ENCODE measurements at regions not wholly inside any gene's neighbourhood (a gene's known extent, or its start where the extent isn't known, plus 50 kb on each side); places are given as distances from the start of the nearest gene placed in this dataset.
"Not testable (repeated sequence)": the region's sequence is repeated elsewhere in the genome, so short reads cannot be mapped to it uniquely, and the experiment has no call there.

DNA sequence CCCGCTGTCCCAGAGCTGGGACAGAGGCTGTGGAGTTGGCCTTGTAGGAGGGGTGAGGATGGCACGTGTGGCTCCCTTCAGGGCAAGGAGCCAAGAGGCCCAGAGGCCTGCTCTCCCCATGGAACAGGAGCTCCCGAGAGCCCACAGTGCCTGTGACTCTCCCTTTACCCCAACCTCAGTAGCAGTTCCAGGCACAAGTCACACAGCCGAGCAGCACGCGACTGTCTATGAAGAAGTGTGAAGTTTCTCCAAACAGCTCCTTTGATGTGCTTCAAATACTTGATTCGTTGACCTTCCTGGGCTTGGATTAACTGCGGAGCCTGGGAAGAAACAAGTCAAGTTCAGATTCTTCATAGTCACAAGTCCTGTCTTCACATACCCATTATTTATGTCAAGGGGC is 208.7 kb downstream of the IRX2 start:
- DNase-seq (no peak), ATAC-seq (no peak)
- Mint-ChIP-seq H3K36me3 (ENCODE audit: low read depth) (no peaks in the 10 kb centered on the region), H3K27ac (no peak overlapping the region), H3K4me3 (no peak overlapping the region), H3K27me3 (no peaks in the 10 kb centered on the region), H3K4me1 (no peaks in the 10 kb centered on the region)
- H3K9me3 ChIP-seq (ENCODE audit: control insufficient read depth, low read length, poor library complexity, severe bottlenecking): no peaks in the 10 kb centered on the region

DNA sequence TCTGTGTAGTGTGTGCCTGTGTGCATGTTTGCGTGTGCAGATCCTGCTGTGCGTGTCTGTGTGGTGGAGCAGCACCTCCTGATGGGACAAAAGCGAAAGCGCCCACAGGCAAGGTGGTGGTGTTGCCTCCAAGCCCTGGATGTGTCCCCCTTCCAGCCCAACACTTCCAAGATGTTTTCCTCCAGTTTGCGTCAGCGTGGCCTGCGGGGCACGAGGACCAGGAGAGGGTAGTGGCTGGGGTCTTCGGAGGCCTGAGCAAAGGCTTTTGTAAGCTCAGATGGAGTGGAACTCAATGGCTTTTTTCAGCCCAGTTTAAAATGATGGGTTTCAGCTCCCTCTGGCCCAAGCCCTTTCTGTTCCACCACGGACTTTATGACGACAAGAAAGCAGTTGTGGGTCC is 209.5 kb downstream of the IRX2 start:
- no peaks in the 10 kb centered on the region for H3K9me3 ChIP-seq (ENCODE audit: control insufficient read depth, low read length, poor library complexity, severe bottlenecking)
- H3K27me3 Mint-ChIP-seq: no peaks in the 10 kb centered on the region
- ATAC-seq: no peak
- no peaks in the 10 kb centered on the region for H3K36me3 Mint-ChIP-seq (ENCODE audit: low read depth)
- no peak overlapping the region for H3K4me3 Mint-ChIP-seq
- no peak for DNase-seq
- no peak overlapping the region for H3K27ac Mint-ChIP-seq
- H3K4me1 Mint-ChIP-seq: no peaks in the 10 kb centered on the region

DNA sequence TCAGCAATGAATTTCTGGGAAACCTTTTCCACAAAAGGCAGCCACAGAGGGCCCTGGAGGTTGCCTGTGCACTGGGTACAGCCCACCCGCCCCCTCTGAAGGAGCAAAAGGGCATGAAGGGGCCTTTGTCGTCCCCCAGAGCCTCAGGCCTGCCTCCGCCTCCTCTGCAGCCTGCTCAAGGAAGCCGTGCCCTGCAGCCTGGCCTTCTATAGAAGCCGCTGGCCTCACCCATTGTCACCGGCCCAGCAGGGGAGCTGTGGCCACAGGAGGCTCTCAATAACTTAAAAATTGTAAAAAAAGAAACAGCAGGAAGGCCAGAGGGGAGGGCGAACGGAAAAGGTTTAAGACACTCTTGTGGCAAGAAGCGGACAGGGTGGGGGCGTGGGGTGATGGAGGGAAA is 213.3 kb downstream of the IRX2 start:
- no peaks in the 10 kb centered on the region for H3K4me1 Mint-ChIP-seq
- H3K4me3 Mint-ChIP-seq: no peak overlapping the region
- H3K36me3 Mint-ChIP-seq (ENCODE audit: low read depth): no peaks in the 10 kb centered on the region
- H3K9me3 ChIP-seq (ENCODE audit: control insufficient read depth, low read length, poor library complexity, severe bottlenecking): no peaks in the 10 kb centered on the region
- H3K27me3 Mint-ChIP-seq: no peaks in the 10 kb centered on the region
- no peak overlapping the region for H3K27ac Mint-ChIP-seq
- DNase-seq: no peak
- ATAC-seq: no peak

DNA sequence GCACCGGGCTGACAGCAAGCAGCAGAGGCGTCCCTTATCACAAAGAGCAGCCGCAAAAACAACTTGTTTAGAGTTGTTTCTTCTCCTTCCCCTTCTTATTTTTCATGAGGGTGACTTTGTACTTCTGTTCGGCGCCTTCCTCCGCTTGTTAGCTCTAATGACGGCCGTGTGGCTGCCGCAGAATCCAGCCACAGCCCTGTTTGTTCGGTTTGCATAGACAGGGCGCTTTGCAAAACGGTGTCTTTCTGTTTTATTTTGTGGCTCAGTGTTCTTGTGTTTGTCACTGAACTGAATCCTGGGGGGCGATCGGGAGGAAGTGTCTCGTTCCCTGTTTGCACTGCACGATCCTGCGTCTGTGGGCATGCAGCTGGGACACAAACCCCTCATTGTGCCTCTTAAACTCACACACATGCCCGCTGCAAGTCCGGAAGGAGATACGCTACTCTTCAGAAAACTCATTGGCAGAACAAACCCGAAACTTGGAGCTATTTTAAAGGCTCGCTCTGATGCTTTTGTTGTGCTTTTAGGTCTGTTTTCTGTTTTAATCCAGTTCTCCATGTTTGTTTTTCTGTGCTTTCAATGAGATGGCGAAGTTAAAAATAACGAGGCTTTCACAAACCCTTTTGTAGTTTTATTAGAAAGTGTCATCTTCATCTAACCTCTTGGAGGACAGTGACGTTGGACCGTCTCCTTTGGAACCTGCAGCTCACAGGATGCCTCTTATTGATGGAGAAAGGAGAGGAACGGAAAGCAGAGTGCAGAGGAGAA is 213.9 kb downstream of the IRX2 start:
- H3K9me3 ChIP-seq (ENCODE audit: control insufficient read depth, low read length, poor library complexity, severe bottlenecking): no peaks in the 10 kb centered on the region

DNA sequence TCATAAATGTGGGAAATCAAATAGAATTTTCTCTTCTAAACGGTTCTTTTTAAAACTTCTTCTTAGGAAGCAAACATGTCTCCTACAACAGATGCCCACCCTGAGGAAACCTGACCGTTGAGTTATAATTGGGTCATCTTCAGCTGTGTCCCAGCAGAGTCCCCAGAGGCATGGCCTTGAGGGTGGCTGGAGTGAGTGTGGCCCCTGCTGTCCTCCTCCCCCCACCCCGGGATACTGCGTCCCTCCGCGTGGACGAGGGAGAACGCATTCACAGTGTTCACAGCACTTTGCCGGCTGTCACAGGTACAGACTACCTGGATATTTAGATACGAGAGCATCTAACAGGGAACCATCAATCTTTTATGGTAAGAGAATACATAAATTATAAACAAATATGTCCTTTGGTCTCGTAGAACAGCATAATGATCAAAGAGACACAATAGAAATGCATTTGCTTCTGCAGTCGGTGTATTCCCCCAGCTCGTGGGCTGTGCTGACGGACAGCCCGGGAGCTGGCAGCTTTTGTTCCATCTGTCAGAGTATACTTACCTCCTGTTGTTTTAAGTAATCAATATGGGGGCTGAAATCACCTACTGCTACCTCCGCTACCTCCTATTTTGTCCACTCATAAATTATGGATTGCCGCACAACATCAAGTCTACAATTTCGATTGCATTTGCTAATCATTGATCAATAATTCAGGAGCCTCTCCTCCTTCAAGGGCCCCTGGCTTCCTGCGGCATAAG is 214.7 kb downstream of the IRX2 start:
- Mint-ChIP-seq H3K4me1 (no peaks in the 10 kb centered on the region), H3K4me3 (no peak overlapping the region), H3K36me3 (ENCODE audit: low read depth) (no peaks in the 10 kb centered on the region), H3K27me3 (no peaks in the 10 kb centered on the region), H3K27ac (no peak overlapping the region)
- H3K9me3 ChIP-seq (ENCODE audit: control insufficient read depth, low read length, poor library complexity, severe bottlenecking): no peaks in the 10 kb centered on the region
- no peak for ATAC-seq
- no peak for DNase-seq

More for the DNA sequence above, 213.9 kb downstream of the IRX2 start:
- H3K4me3 Mint-ChIP-seq: no peak overlapping the region
- no peak for DNase-seq
- H3K36me3 Mint-ChIP-seq (ENCODE audit: low read depth): no peaks in the 10 kb centered on the region
- no peak overlapping the region for H3K27ac Mint-ChIP-seq
- H3K4me1 Mint-ChIP-seq: no peaks in the 10 kb centered on the region
- no peaks in the 10 kb centered on the region for H3K27me3 Mint-ChIP-seq
- no peak for ATAC-seq

DNA sequence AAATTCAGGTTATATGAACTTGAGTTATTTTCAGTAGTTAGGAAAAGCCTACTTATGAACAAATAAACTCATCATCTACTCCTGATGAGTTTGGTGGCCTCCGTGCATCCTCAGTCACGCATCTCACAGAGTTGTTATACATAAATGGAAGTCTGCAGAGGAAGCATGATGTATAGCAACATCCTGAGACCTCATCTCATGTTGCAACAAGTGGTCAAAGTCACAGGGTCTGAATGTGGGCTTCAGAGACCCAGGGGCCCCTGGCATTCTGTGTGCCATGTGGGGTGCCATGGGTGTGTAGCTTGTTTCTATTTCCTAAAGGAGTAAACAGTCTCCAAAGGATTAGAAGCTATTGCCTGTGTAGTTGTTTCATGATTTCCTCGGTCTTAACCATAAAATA is 216.5 kb downstream of the IRX2 start:
- Mint-ChIP-seq H3K4me1 (no peaks in the 10 kb centered on the region), H3K27ac (no peak overlapping the region), H3K27me3 (no peaks in the 10 kb centered on the region), H3K4me3 (no peak overlapping the region), H3K36me3 (ENCODE audit: low read depth) (no peaks in the 10 kb centered on the region)
- DNase-seq (no peak), ATAC-seq (no peak)
- no peaks in the 10 kb centered on the region for H3K9me3 ChIP-seq (ENCODE audit: control insufficient read depth, low read length, poor library complexity, severe bottlenecking)

DNA sequence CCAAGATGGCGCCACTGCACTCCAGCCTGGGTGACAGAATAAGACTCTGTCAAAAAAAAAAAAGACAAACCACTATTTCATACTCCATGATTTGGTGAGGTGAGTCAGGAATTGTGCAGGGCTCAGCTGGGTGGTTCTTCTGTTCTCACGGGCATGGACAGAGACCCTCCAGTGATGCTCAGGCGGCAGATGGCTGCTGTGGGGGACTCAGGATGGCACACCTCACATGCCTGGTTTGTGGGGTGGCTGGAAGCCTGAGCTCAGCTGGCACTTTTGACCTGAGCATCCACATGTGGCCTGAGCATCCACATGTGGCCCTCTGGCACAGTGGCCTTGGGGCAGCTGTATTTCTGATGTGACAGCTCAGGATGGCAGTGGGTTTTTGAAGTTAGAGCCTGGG is 217.2 kb downstream of the IRX2 start:
- no peaks in the 10 kb centered on the region for H3K4me1 Mint-ChIP-seq
- no peak for DNase-seq

DNA sequence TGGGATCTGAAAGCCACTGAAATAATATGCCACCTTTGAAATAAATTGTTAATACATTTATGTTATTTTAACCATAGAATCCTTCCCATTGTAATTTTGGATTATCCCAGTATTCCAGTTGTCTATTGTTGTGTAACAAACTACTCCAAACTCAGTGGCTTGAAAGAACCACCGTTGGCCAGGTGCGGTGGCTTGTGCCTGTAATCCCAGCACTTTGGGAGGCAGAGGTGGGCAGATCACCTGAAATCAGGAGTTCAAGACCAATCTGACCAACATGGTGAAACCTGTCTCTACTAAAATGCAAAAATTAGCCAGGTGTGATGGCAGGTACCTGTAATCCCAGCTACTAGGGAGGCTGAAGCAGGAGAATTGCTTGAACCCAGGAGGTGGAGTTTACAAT is 217.6 kb downstream of the IRX2 start:
- DNase-seq; H3K36me3 Mint-ChIP-seq (ENCODE audit: low read depth); H3K4me1 Mint-ChIP-seq; H3K9me3 ChIP-seq (ENCODE audit: control insufficient read depth, low read length, poor library complexity, severe bottlenecking); H3K4me3 Mint-ChIP-seq; ATAC-seq; H3K27ac Mint-ChIP-seq; H3K27me3 Mint-ChIP-seq: not testable (repeated sequence)

More for the DNA sequence above, 217.2 kb downstream of the IRX2 start:
- no peak overlapping the region for H3K27ac Mint-ChIP-seq
- H3K9me3 ChIP-seq (ENCODE audit: control insufficient read depth, low read length, poor library complexity, severe bottlenecking): no peaks in the 10 kb centered on the region
- H3K4me3 Mint-ChIP-seq: no peak overlapping the region
- no peak for ATAC-seq
- no peaks in the 10 kb centered on the region for H3K36me3 Mint-ChIP-seq (ENCODE audit: low read depth)
- no peaks in the 10 kb centered on the region for H3K27me3 Mint-ChIP-seq

DNA sequence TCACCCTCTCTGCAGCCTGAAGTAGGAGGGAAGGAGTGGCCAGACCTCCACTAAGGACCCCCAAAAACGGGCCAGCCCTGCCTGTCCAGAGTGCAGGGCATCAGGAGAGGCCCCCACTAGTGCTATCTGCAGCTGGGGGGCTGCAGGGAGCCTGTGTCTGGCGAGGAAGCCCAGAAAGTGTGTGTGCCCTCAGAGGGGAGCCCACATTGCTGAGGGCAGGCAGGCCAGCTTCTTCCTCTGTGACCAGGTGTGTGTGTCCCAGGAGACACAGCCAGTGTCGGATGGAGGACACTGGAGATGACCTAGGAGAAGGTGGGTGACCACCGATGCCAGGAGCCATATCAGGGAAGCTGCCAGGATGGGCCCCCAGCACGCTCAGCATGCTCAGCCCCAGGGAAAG is 218.7 kb downstream of the IRX2 start:
- no peaks in the 10 kb centered on the region for H3K9me3 ChIP-seq (ENCODE audit: control insufficient read depth, low read length, poor library complexity, severe bottlenecking)

DNA sequence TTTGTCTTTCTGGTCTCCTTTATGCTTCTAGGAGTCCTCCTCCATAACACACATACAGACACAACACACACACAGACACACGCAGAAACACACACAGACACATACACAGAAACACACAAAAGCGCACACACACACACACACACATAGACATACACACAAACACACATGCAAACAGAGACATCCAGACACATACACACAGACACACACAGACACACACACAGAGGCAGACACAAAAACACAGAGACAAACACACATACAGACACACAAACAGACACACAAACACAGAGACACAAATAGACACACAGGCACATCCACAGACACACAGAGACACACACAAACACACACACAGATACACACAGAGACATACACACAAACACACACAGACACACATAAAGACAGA is 220.2 kb downstream of the IRX2 start:
- no peak overlapping the region for H3K27ac Mint-ChIP-seq
- no peaks in the 10 kb centered on the region for H3K27me3 Mint-ChIP-seq
- no peak for DNase-seq
- ATAC-seq: no peak
- no peak overlapping the region for H3K4me3 Mint-ChIP-seq
- H3K4me1 Mint-ChIP-seq: no peaks in the 10 kb centered on the region
- no peaks in the 10 kb centered on the region for H3K9me3 ChIP-seq (ENCODE audit: control insufficient read depth, low read length, poor library complexity, severe bottlenecking)
- no peaks in the 10 kb centered on the region for H3K36me3 Mint-ChIP-seq (ENCODE audit: low read depth)

More for the DNA sequence above, 218.7 kb downstream of the IRX2 start:
- Mint-ChIP-seq H3K27me3 (no peaks in the 10 kb centered on the region), H3K27ac (no peak overlapping the region), H3K4me3 (no peak overlapping the region), H3K4me1 (no peaks in the 10 kb centered on the region), H3K36me3 (ENCODE audit: low read depth) (no peaks in the 10 kb centered on the region)
- DNase-seq (no peak), ATAC-seq (no peak)

DNA sequence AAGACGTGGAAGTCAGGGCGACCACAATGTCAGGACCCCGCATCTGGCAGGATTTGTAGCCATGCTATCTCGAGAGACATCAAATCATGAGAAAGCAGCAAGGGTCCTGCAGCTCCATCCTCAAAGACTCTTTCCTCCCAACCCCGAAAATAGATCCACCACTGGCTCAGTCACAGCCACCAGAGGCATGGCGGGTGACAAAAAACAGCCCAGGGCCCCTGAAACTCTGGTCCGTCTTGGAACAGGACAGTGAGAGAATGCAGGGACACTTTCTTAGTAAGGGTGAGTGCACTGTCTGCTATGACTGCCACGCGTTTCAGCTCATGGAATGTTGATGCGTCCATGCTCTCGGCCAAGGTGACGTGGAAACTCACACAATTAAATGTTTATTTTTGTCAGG is 220.9 kb downstream of the IRX2 start:
- no peak for ATAC-seq
- no peak for DNase-seq
- Mint-ChIP-seq H3K36me3 (ENCODE audit: low read depth) (no peaks in the 10 kb centered on the region), H3K27me3 (no peaks in the 10 kb centered on the region), H3K27ac (no peak overlapping the region), H3K4me3 (no peak overlapping the region), H3K4me1 (no peaks in the 10 kb centered on the region)
- no peaks in the 10 kb centered on the region for H3K9me3 ChIP-seq (ENCODE audit: control insufficient read depth, low read length, poor library complexity, severe bottlenecking)

DNA sequence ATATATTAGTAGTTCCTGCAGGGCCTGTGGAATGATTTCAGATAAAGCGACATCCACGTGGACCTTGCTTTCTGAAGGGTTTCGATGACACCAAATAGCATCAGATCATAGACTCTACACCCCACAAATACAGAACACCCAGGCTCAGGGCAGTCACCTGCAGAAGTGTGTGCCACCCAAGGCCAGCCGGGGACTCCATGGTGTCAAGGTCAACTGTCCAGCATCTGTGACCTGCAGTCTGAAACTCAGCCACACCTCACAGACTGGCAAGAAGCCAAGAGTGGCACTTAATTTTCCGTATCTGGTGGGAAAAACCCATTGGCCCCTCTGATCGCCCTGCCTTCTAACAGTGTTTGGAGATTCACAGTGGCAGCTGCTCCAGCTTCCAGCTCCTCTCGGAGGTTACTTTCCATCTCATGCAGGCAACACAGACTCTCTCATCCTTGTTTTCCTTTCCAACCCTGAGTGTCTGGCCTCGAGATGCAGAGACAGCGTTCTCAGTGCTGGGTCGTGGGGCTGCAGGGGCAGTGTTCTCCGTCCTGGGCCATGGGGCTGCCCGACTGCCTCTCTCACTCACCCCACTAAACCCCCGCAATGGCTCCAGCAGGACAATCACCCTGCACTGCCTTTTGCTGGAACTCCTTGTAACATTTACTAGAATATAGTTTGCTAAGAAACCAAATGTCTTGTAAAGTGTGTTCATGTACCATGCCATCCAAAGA is 221.9 kb downstream of the IRX2 start:
- no peaks in the 10 kb centered on the region for H3K36me3 Mint-ChIP-seq (ENCODE audit: low read depth)
- no peak overlapping the region for H3K27ac Mint-ChIP-seq
- no peak overlapping the region for H3K4me3 Mint-ChIP-seq
- ATAC-seq (no peak), DNase-seq (no peak)
- no peaks in the 10 kb centered on the region for H3K27me3 Mint-ChIP-seq
- no peaks in the 10 kb centered on the region for H3K9me3 ChIP-seq (ENCODE audit: control insufficient read depth, low read length, poor library complexity, severe bottlenecking)
- no peaks in the 10 kb centered on the region for H3K4me1 Mint-ChIP-seq

DNA sequence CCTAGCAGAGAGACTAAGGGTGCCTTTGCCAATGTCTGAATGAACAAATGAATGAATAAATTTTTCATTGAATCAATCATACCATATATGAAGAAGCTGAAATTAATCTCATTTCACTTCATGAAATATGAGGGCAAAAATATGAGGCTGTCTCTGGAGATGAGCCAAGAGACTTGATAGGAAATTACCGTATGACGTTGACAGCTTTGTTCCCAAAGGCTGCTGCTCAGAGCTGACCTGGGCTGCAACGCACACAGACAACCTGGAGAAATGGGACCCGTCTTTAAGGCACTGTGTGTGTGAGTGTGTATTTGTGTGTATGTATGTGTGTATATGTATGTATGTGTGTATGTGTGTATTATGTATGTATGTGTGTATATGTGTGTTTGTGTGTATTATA is 226.1 kb downstream of the IRX2 start:
- ATAC-seq (no peak), DNase-seq (no peak)
- Mint-ChIP-seq H3K27ac (no peak overlapping the region), H3K27me3 (no peaks in the 10 kb centered on the region), H3K4me3 (no peak overlapping the region), H3K4me1 (no peaks in the 10 kb centered on the region), H3K36me3 (ENCODE audit: low read depth) (no peaks in the 10 kb centered on the region)
- no peaks in the 10 kb centered on the region for H3K9me3 ChIP-seq (ENCODE audit: control insufficient read depth, low read length, poor library complexity, severe bottlenecking)

Measured in T-helper 17 cell (primary cell).